Stimulated activated CD8-positive, alpha-beta memory T cell treated with anti-CD3 and anti-CD28 coated beads, Interleukin-15, amount 100 ng/mL, for 48 hours (primary cell): ENCODE measurements at regions not wholly inside any gene's neighbourhood (a gene's known extent, or its start where the extent isn't known, plus 50 kb on each side); places are given as distances from the start of the nearest gene placed in this dataset.
"Not testable (repeated sequence)": the region's sequence is repeated elsewhere in the genome, so short reads cannot be mapped to it uniquely, and the experiment has no call there.

Source experiments
- DNase-seq, 2 donors: peaks; one replicate each; pipeline ENCODE4 v3.0.0-alpha.2; 2020; ENCODE audit warnings: low read depth in 2 of 2

DNA sequence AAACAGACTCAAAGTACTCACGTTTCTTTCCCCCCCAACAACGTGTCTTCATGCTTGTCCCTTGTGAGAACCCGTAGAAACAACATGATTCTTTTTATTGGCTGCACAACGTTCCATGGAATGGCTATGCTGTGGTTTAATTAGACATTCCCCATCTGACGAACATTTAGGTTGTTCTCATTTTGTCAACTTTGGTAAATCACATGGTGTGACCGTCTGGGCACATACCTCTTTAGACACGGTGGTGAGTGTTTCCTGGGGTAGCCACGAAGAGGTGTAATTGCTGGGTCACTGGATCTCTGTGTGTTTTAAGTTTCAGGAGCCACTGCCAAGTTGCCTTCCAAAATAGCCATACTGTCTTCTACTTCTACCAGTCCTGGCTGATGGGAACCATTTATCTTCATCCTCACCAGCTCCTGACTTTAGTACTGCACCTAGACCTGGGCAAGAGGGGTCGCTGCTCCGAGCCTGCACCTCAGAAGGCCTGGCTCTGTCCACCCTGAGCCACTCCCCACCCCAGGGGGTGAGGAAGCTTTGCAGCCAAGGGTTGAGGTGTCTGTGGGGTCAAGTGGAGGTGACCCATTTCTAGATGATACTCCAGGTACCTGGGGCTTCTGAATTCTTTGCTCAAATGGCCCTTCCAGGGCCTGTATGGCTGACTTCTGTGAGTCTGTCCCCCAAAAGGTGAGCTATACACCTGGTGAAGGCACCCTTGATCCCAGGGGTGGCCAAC is 84.7 kb downstream of the IRX5 start:
- DNase-seq = no peak

DNA sequence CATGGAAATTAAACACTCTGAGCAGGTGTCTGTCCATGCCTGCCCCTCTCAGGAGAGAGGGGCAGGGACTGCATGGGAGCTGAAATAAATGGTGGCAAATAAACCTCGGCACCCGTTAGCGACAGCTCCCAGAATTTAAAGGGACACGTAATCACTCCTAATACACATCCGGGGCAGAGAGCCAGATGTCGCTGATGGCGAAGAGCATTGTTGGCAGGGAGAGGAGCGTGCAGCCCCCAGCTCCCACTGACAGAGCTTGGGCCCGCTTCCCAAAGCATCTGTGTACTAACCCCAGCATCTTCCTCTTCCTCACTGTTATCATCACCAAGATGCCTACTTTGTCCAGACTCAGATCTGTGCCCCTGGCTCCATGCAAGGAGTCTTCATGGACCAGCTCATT is 85.8 kb downstream of the IRX5 start:
- DNase-seq = no peak

DNA sequence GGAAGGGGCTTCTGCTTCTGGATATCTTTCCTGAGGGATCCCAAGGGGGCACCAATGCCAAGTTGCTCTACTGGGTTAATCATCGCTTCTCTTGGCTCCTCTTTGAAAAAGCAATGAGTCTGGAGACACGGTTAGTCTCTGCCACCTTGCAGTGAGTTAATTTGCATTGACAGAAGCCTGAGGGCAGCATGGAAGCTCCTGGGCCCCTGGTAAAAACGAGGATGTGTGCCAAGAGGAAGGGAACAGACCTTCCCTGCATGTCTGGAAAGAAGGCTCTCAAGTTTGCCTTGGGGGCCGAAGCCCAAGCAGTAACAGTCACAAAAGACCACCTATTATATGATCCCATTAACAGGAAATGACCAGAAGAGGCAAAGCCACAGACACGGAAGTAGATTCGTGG is 86.7 kb downstream of the IRX5 start:
- DNase-seq = no peak

DNA sequence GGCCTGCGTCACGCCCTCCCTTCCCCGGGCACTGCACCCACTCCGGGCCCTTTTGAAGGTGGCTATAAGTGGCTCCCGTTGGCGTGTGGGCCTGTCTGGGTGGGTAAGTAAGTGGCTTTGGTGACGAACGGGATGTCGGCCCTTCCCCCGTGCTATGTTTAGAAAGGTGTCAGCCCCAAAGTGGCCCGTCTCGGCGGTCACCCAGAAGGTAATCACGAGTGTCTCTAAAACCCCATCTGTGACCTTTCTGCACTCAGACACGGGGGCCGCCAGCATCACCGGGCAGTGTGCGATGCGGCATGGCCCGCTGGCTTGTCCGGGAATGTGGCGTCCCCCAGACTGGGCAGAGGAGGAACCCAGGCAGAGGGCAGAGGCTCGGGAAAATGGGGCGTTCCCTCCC is 88.2 kb downstream of the IRX5 start:
- DNase-seq = no peak

DNA sequence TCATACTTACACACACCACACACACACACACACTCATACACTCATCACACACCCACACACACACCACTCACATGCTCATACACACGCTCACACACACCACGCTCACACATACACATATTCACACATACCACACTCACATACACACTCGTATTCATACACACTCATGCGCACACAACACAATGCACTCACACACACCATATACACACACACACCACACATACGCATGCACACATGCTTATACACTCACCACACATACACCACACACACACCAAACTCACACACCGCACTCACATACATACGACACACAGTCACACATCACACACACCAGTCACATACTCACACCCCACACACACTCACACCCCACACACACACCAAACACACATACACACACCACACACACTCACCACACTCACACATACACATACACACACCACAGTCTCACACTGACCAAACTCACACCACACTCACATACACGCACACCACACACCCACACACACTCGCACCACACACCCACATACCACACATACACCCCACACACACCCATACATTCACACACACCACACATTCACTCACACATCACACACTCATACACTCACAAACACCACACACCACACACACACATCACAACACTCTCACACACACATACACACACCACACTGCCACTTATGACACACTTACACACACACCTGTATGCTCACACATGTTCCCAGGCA is 88.9 kb downstream of the IRX5 start:
- DNase-seq = no peak

DNA sequence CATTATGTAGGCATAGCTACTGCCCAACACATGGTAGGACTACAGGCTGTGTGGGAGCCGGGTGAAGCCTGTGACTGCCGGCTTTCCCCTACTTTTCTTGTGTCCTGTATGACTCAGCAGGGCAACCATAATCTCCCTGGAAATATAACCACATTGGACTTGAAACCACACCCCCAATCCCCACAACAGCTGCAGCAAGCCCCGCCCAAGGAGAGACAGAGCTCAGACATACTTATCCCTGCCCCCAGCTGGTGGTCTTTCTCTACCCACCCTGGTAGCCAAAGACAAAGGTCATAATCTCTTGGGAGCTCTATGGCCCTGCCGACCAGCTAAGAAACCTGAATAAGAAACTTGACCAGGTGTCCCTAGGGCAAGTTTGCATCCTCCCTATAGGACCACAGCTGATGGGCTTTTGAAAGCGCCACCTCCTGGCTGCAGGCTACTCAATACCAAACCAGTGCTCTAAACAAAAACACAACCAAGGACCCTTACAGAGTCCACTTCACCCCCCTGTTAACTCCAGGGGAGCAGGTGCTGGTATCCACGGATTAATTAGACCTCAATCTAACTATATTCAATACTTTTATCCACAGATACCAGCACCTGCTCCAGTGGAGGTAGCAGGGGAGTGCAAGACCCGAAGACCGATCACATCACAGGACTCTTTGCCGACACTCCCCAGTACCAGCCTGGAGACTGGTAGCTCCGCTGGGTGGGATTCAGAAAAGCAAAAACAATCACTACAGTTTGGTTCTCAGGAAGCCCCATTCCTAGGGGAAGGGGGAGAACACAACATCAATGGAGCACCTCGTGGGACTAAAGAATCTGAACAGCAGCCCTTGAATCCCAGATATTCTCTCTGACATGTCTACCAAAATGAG is 91.2 kb downstream of the IRX5 start:
- no peak for DNase-seq

DNA sequence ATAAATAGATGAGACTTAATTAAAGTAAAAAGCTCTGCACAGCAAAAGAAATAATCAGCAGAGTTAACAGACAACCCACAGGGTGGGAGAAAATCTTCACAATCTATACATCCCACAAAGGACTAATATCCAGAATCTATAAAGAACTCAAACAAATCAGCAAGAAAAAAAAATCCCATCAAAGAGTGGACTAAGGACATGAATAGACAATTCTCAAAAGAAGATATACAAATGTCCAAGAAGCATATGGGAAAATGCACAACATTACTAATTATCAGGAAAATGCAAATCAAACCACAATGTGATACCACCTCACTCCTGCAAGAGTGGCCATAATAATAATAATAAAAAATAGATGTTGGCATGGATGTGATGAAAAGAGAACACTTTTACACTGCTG is 96.6 kb downstream of the IRX5 start:
- not testable (repeated sequence) for DNase-seq

DNA sequence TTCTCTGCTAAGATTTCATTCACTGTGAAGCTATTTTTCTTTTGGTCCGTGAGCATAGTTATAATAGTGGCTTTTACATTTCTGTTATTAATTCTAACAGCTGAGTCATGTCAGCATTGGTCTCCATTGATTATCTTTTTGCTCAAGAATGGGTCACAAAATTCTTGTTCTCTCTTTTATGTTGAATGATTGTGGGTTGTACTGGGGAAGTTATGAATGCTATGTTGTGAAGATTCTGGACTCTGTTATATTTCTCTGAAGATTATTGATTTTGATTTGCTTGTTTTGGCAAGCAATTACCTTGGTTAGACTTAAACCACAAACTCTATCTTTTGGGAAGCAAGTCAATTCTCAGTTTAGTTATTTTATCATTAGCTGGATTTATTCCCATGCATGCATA is 98.8 kb downstream of the IRX5 start:
- no peak for DNase-seq

DNA sequence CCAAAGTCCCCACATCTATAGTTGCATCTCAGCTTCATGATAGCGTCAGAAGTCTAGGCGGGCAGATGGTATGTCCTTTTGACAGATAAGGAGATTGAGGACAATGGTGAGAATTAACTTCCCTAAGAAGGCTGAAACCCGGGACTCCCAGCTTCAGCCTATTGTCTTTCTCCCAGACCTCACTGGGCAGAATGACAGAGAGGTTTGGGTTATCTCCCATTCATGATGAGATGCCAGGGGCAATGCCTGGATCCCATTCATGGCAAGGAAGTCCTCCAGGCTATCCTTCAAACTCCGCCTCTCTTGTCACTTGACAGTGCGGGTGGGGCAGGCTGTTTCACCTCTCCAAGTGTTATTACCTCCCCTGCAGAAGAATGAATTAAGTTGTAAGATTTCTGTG is 100.3 kb downstream of the IRX5 start:
- no peak for DNase-seq

DNA sequence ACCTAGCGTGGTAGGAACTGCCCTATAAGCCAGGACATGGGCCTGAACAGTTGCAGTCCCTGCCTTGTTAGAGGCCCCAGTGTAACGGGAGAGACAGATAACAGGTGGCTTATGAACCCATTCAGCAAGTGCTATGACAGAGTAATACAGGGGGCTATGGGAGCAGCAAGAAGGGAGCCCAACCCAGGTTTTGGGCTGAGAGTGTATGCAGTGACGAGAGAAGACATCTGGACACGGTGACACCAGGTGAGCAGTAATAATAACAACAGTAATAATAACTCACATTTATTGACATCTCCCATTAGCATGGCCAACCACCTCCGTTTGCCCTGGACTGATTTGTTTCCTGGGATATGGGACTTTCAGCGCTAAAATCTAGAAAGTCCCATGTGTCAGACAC is 100.8 kb downstream of the IRX5 start:
- DNase-seq = no peak

DNA sequence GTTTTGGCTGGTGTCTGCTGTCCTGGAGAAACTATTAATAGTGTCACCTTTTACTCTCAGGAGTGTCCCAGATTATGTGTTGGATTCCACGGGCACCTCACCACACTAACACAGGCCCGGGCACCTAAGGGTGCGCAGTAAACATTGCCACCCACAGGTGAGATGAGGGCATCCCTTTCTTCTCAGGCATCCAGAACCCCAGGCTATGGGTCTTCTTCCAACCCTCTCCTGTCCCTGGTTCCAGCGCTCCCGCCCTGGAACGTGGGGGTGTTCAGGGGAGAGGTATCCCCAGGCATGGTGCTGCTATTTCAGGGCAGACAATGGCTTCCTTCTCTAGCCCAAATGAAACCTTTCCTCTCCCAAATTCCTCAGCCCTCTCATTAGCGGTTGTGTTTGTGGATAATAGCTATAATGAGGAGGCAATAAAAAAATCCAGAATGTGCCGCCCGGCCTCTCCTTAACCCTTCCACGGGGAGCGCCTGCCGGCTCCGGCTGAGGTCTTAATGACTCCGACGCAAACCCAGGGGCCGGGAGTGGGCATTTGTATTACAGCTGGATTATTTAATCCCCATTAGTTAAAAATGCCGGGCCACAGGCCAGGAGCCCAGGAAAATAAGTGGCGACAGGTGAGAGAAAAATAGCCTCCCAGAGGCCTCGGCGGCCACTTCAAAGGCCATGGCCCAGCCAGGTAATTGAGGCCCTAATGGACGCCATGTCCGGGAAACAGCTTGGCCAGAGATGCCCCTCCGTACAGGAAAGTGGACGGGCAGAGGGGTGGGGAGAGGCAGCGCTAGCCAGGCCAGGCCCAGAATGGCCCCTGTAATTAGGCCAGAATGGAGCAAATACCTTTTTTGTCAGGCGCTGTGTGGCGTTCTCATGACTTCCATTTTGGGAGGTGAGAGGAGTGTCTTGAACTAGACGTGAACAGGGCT is 102.8 kb downstream of the IRX5 start:
- no peak for DNase-seq

DNA sequence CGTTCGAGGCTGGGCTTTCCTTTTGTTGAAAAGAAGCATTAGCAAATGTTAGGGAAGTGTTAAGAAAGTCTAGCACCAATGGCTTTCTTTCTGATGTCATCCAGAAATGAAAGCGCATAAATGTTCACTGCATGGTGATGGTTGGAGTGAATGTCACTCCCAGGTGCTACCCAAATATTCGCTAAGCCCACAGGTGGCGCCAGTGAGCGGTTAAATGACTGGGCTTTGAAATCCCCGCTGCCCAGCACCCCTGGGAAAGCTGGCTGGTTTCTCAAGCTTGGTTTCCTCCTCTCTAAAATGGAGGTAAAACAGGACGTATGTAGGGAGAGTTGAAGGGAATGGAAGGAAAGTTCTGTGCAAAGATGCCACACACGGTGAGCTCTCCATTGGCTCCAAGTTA is 104.4 kb downstream of the IRX5 start:
- DNase-seq = peak in 1 of 2 donors; percentile 4

DNA sequence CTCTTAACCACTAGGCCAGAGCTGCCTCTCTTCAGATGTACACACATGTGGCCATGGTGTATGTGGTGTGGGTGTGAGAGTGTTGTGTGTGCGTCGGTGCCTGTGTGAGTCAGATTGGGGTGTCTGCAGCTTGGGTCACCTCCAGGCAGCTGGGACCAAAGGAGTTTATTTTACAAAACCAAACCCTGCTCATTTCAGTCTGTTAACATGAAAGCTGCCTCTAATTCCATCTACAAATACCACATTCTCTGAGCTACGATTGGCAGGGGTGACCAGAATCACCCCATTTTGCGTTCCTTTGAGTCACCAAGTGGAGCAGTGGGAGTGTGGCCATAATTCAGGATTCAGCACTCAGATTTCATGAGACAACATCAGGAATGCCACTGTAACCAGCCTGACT is 105.3 kb downstream of the IRX5 start:
- DNase-seq = no peak

DNA sequence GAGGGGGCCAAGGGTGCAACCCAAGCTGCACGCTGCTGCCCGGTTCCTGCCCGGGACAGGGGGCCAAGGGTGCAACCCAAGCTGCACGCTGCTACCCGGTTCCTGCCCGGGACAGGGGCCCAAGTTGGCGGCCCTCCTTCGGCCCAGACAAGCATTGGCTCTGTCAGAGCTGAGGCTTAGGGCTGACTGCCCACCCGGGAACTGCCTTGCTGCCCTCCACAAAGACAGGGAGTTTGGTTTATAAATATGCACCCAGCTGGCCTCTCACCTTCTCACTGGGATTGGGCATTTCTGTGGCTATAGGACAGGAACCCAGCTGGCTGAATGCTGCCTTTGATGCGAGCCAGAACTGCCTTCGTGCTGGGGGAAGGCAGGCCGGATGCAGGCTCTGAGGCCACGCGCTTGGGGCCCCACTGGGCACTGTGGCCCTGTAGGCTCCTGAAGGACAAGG is 105.7 kb downstream of the IRX5 start:
- DNase-seq = no peak

DNA sequence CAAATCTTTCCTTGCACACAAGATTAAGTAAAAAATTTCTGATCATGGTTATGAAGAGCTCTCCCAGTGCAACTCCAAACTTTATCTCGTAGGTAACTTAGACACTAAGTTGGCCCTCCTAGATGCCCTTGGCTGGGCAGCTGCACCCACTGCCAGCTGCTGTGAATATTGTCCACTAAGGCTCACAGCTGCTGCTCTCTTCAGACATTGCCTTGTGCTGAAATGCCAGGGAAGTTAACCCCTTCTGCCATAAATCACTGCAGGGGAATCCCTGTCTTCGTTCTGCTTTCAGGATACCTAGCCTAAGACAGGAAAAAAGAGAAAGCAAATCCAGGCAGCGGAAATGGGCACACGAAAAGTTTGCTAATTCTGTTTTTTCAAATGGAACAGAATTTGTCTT is 106.4 kb downstream of the IRX5 start:
- no peak for DNase-seq

DNA sequence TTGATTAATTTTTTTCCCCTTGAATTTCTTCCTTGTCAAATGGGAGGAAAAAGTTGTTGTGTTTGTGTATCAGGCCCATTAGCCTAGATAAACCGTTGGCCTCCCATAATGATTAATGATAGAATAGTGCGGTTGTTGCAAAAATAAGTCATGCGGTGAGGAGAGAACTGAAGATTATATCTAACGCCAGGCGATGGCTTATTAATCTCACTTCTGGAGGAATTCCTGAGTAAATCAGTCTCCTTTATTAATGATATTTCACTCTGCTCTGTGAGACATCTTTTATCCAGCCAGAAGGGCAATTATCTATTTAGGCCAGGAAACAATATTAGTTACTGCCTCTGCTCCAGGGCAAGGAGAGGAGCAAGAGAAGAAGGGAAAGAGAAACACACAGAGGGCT is 107.3 kb downstream of the IRX5 start:
- DNase-seq = no peak

DNA sequence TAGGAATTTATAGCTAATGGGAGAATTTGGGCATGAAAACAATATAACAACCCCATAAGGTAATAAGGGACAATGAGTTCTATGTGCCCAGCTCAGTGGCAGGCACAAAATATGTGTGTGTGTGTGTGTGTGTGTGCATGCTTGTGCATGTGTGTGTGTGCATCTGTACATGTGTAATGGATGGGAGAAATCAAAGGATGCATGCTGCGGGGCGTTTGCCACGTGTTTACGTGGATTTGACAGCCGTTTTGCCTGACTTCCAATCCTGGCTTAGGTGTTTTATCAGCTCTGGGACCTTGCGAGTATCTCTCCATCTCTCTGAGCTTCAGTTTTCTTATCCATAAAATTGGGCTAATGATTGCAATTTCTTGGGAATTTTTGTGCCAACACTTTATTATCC is 108.4 kb downstream of the IRX5 start:
- DNase-seq = no peak

DNA sequence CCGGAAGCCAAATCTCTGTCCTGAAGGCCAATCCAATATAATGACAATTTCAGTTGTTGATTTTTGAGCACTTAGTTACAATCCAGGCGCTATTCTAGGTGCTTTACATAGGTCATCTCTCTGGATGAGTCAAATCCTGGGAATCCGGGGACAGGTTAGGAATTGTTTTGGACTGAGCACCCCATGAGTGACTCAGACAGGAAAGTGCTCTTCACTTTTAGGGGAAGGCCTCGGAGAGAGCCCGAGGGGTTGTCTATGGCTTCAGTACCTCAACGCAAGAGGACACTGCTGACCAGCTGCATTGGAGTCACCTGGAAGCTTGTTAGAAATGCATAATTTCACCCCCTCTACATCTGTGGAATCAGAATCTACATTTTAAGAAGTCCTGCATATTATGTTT is 108.8 kb downstream of the IRX5 start:
- no peak for DNase-seq

DNA sequence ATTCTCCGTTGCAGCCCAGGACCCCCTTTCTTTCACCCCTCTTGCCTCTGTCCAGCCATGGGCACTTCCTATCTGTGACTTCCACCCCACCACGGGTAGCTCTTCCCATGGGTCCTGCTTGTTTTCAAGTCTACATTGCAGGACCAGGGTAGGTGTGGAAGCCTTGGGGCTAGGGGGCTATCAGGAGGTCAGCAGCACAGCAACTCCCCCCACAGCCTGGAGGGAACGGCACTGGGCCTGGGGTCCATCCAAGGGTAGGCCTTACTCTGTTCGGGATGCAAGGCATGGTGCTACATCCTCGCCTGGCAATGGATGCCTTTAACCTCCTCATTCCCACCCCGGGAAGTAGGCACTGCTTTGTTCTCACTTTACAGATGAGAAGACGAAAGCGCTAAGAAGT is 109.3 kb downstream of the IRX5 start:
- DNase-seq = no peak

DNA sequence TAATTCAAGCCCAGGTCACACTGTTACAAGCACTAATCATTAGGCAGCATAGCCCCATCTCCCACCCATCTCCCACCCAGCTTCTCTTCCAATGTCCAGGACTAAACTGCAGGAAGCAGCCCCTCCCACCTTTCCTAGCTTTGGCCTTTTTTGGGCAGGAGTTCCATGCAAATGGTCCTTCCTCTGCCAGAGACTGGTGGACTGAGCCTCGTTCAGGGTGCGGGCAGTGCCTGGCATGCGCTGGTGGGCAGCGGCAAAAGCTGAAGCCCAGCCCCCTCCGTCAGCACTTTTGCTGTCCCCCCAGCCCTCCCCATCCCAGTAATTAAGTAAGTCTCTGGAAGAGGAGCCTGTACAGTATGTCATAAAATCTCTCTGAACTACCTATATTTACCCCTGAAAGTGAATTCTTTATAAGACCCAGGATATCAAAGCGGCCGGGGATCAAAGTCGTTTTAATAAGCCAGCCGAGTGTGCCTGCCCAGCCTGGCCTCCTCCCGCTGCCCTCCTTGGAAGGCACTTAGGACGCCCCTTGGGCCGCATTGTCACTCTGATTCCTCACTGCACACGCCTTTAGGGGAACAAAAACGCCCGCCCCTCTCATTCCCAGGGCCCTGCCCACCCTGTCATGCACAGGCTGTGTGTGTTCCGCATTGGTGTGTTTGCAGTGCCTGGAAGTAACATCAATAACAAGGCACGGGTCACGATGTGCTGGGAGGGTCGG is 109.9 kb downstream of the IRX5 start:
- no peak for DNase-seq
